ENCODE measurements at regions not wholly inside any gene's neighbourhood (a gene's known extent, or its start where the extent isn't known, plus 50 kb on each side); places are given as distances from the start of the nearest gene placed in this dataset.

GRCh38 chr2:144215701-144216675 is 303.9 kb downstream of the ZEB2 start:
- no peak for DNase-seq (ENCODE audit: low read depth)

- DNase-seq (ENCODE audit: low read depth): no peak
These were observed 304.7 kb downstream of the ZEB2 start for GRCh38 chr2:144215207-144215606.

- no peak for DNase-seq (ENCODE audit: low read depth)
These were observed 306.1 kb downstream of the ZEB2 start for GRCh38 chr2:144213797-144214196.

GRCh38 chr2:144211826-144212225 is 308.1 kb downstream of the ZEB2 start:
- peak; percentile 43 for DNase-seq (ENCODE audit: low read depth)

GRCh38 chr2:144211065-144211464 is 308.9 kb downstream of the ZEB2 start:
- no peak for DNase-seq (ENCODE audit: low read depth)

- DNase-seq (ENCODE audit: low read depth): peak; percentile 54
These were observed 309.8 kb downstream of the ZEB2 start for GRCh38 chr2:144210076-144210475.

- peak; percentile 87 for DNase-seq (ENCODE audit: low read depth)
These were observed 311.0 kb downstream of the ZEB2 start for GRCh38 chr2:144208924-144209323.

GRCh38 chr2:144206019-144206418 is 313.9 kb downstream of the ZEB2 start:
- no peak for DNase-seq (ENCODE audit: low read depth)

GRCh38 chr2:144201868-144202468 is 318.0 kb downstream of the ZEB2 start:
- no peak for DNase-seq (ENCODE audit: low read depth)

GRCh38 chr2:144201126-144201525 is 318.8 kb downstream of the ZEB2 start:
- DNase-seq (ENCODE audit: low read depth): no peak

GRCh38 chr2:144198116-144198515 is 321.8 kb downstream of the ZEB2 start:
- peak; percentile 23 for DNase-seq (ENCODE audit: low read depth)

- DNase-seq (ENCODE audit: low read depth): no peak
These were observed 325.4 kb downstream of the ZEB2 start for GRCh38 chr2:144194326-144195071.

- no peak for DNase-seq (ENCODE audit: low read depth)
These were observed 328.9 kb downstream of the ZEB2 start for GRCh38 chr2:144190908-144191605.

GRCh38 chr2:144183727-144184126 is 336.2 kb downstream of the ZEB2 start:
- DNase-seq (ENCODE audit: low read depth): no peak

- no peak for DNase-seq (ENCODE audit: low read depth)
These were observed 338.9 kb downstream of the ZEB2 start for GRCh38 chr2:144181001-144181400.

- no peak for DNase-seq (ENCODE audit: low read depth)
These were observed 339.8 kb downstream of the ZEB2 start for GRCh38 chr2:144180131-144180530.

GRCh38 chr2:144170179-144170578 is 349.7 kb downstream of the ZEB2 start:
- no peak for DNase-seq (ENCODE audit: low read depth)

- peak; percentile 28 for DNase-seq (ENCODE audit: low read depth)
These were observed 353.2 kb downstream of the ZEB2 start for GRCh38 chr2:144166743-144167142.

GRCh38 chr2:144165599-144166250 is 354.2 kb downstream of the ZEB2 start:
- DNase-seq (ENCODE audit: low read depth): no peak

- no peak for DNase-seq (ENCODE audit: low read depth)
These were observed 356.3 kb downstream of the ZEB2 start for GRCh38 chr2:144163592-144163991.

- no peak for DNase-seq (ENCODE audit: low read depth)
These were observed 357.3 kb downstream of the ZEB2 start for GRCh38 chr2:144162652-144163051.

All from myocyte (in vitro differentiated cells).